Activated T-helper 1 cell treated with Interleukin-2 at 50 U/mL for 16 hours (primary cell): ENCODE measurements at regions not wholly inside any gene's neighbourhood (a gene's known extent, or its start where the extent isn't known, plus 50 kb on each side); places are given as distances from the start of the nearest gene placed in this dataset.
"Not testable (repeated sequence)": the region's sequence is repeated elsewhere in the genome, so short reads cannot be mapped to it uniquely, and the experiment has no call there.

ENCODE experiments used
- DNase-seq: peaks from one replicate; pipeline ENCODE4 v3.0.0-alpha.2; 2020; ENCODE audit warnings: low read depth

GRCh38 chr3:127520993-127521392 is 69.5 kb downstream of the TPRA1 start:
- no peak for DNase-seq

DNA sequence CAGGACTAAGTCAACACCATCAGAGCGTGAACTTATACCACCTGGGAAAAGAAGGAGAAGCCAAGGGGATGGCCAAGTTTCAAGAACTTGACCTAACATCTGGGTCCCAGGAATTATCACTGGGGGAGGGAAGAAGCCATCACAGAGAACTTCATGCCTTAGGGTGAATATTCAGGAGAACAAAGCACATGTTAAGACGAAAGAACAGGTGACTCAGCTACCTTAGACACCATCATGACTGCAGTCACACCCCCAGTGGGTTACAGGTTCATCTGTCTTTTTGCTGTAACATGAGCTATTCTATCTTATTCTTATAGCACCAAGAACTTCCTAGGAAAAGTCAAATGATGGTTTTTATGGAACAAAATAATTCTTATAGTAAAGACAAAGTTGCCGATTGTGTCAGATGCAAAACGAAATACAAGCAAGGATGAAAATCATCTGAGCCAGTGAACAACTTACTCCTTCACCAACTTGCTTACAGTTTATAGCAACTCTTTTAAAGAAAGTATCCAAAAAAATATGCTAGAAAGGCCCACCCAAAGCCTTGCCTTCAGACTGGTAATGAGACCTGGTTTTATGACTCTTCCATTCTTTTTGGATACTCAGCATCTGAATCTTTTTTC is 72.0 kb downstream of the TPRA1 start:
- DNase-seq = no peak

DNA sequence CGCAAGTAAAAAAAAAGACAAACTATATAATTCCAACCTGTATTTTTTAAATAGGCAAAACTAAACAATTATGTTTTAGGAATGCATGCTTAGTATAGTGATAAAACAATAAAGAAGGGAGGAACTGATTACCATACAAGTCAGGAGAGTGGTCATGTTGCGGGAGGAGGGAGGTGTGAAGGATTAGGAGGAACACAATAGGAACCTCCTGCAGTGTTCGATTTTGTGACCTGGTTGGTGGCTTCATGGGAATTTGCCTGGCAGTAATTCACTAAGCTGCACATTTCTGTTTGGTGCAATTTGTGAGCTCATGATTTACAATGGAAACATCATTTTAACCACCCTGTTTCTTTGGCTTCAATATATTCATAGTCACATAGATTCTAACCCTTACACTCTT is 78.3 kb downstream of the TPRA1 start:
- no peak for DNase-seq

DNA sequence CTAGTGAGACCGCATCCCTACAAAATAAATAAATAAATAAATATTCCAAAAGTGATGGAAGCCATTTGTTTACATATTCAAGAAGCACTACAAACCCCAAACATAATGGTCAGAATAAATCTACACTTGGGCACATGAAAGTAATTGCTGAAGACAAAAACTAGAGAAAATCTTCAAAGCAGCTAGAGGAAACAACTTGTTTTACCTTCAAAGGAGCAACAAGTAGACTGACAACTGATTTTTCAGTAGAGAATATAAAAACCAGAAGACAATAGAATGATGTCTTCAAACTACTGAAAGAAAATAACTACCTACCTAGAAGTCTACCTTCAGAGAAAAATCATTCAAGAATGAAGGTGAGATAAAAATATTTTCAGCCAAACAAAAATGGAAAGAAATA is 89.4 kb downstream of the TPRA1 start:
- DNase-seq = no peak

DNA sequence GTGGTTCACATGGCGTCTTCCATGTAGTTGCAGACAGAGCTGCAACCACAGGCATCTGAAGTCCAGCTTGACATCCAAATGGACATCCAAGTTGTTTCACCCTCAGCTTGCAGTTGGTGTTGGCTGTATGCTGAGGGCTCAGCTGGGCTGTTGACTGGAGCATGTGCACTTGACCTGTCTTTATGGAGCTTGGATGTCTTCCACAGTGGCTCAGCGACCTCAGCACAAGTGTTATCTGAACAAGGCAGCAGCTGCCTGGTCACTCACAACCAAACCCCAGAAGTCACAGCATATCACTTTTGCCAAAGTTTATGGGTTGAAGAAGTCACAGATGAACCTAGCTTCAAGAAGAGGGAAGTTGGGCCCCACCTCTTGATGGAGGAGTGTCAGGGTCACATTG is 92.9 kb downstream of the TPRA1 start:
- DNase-seq = no peak

DNA sequence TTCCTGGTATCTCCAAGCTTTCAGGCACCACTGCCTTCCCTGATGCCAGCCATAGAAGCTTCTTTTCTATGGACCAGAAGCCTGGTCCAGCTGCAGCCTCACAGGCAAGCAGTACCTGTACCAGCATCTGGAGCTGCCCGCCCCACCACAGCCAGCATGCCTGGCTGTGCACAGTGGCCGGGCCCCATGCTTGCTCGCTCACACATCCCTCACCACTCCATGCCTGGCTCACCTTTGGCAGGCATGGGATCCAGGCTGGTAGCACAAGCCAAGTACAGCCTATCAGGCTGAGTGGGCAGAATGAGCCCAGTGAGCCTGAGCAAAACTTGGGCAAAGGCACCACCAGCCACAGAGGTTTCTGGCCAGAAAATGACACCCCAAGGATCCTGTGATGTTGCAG is 93.4 kb downstream of the TPRA1 start:
- no peak for DNase-seq

DNA sequence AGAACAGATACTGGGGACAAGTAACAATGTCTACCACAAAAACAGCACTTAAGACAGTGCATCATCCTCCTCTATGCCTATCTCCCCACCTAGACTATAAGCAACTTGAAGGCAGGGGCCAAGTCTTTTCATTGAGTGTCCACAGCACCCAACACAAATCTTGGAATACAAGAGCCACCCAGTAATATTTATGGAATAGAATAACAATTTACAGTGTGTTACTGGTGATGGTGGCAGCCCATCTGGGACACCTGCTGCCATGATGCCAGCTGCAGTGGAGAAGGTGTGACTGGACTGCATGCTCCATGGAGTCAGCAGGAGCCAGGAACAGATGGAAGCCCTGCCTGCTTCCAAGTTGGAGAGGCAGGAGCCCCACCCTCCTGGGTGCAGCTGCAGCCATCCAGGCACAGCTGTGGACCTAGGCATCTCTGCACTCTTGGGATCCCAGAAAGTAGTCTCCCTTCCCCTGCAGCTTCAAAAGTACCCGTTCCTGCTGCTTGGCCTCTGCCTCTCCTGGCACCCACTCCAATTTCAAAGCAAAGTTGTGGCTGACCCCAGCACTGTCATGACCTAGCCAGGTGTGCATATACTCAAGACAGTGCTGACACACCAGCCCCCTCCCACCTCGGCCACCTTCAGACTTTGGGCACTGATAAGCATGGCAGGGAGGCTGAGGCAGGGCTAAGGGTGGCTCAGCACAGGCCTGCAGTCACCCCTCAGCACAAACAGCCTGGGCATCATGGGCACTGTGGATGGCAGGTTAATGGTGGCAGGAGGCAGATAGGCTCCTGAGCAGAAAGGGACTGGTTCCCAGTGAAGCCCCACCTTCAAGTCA is 94.5 kb downstream of the TPRA1 start:
- DNase-seq = no peak

GRCh38 chr3:127493924-127494646 is 96.4 kb downstream of the TPRA1 start:
- no peak for DNase-seq

- no peak for DNase-seq
Observed at GRCh38 chr3:127492426-127492825, 98.1 kb downstream of the TPRA1 start.

GRCh38 chr3:127491909-127492308 is 98.6 kb downstream of the TPRA1 start:
- no peak for DNase-seq

DNA sequence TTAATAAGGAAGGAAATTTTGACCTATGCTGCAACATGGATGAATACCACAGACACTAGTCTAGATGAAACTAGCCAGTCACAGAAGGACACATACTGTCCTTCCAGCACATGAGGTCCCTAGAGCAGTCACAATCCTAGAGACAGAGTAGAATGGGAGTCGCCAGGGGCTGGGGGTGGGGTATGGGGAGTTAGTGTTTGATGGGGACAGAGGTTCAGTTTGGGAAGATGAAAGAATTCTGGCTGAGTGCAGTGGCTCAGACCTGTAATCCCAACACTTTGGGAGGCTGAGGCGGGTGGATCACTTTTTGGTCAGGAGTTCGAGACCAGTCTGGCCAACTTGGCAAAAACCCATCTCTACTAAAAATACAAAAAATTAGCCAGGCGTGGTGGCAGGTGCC is 99.2 kb downstream of the TPRA1 start:
- no peak for DNase-seq

GRCh38 chr3:127491024-127491305 is 99.6 kb downstream of the TPRA1 start:
- not testable (repeated sequence) for DNase-seq

- DNase-seq = no peak
Observed at GRCh38 chr3:127490271-127491023, 100.1 kb downstream of the TPRA1 start.

DNA sequence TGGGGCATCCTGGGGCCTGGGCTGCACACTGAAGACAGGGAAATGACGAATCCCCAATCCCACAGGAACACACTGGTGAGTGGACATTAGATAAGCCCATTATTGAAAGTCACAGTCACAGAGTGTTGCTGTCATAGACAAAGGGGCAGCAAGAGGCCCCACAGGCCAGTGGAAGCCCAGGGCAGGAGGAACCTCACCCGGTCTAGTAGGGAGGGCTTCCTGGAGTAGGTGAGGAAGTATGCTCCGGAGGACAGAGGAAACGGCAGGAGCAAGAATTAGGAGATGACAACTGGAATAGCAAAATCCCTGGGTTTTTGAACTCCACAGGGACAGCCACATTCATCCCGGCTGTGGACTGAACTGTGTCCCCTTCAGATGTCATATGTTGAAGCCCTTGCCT is 101.2 kb downstream of the TPRA1 start:
- no peak for DNase-seq

DNA sequence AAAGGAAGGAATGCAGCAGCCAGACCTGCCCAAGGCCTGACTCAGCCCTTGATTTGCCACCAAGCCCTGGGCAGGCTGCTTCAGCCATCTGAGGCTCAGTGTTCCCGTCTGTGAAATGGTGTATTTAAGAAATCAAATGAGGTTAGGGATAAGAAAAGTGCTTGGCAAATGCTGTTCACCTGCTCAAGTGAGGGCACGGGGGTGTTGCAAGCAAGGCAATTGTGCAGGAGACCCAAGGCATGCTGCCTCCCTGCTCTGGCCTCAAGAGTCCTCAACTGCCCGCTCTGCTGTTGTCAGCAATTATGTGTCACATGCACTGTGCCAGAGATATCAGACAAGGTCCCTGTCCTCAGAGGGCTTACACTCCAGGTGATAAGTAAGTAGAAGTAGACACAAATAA is 101.8 kb downstream of the TPRA1 start:
- DNase-seq = no peak

- no peak for DNase-seq
Observed at GRCh38 chr3:127488141-127488672, 102.3 kb downstream of the TPRA1 start.

DNA sequence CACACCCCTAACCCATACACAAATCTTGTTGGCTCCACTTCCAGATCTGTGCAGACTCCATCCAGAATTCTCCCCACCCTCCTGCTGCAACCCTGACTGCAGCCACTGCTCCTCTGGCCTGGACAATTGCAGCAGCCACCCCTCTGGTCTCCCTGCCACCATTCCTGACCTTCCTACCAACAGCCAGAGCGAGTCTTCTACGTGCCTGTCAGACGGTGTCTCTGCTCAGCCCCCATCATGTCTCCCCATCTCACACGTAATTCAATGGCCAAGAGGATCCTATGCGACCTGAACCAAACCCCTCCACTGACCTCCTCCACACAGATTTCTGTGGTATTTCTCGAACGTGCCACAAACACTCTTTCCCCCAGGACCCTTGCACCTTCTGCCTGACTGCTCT is 103.3 kb downstream of the TPRA1 start:
- no peak for DNase-seq

DNA sequence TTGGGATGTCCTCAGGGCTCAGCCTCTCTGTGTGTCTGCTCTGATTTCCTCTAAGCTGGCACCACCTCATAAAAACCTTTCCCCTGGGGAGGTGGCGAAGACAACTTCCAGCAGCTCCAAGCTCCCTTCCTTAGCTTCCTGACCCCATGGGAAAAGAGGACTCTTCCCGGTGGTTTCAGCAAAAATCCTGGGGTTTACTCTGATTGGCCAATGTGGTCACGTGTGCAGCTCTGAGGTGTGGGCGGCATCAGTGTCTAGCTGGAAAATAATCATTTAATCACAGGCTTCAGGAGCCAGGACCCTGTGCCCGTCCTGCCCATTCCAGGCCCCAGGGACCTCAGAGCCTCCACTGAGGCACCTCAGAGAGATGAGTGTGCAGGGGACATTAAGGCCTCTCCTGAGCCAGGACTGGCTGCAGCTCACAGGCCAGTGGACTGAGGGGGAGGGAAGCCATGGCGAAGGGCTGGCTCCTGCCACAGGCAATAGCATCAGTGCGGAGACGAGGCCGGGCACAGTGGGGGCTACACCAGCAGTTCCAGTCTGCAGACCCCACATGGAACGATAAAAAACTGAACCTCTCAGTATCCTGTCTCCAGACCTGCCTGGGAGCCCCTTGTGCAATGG is 104.1 kb downstream of the TPRA1 start:
- no peak for DNase-seq

DNA sequence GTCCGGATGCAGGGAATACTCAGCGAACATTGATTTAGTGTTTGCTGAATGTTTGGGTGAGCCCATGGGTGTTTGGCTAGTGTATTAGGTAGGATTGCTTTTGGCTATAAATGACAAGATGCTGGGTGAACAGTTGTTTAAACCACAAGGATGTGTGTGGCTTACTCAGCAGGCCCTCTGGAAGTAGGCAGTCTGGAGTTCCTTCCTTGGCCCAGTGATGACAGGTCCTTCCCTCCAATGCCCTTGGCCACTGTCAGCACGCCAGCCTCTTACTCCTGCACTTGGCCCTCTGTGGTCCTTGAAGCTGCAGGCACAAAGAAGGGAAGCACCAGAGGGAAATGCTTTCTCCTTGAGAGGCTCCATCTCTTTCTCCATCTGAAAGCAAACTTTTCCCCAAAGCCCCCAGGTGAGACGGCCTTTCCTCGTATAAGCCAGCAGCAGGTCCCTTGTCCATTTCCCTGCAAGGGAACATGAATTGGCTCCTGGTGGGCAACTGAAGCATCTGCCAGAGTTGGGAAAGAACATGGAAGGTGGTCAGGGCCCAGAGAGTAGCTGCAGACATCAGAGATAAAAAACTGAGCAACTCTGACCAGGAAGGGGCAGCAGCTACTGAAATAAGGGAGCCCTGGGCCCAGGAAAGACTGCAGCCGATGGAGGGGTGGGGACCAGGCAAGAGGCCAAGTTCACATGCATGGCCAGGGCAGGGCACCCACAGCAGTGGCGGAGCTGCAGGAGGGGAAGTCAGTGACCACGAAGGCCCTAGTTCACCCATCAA is 105.0 kb downstream of the TPRA1 start:
- no peak for DNase-seq

DNA sequence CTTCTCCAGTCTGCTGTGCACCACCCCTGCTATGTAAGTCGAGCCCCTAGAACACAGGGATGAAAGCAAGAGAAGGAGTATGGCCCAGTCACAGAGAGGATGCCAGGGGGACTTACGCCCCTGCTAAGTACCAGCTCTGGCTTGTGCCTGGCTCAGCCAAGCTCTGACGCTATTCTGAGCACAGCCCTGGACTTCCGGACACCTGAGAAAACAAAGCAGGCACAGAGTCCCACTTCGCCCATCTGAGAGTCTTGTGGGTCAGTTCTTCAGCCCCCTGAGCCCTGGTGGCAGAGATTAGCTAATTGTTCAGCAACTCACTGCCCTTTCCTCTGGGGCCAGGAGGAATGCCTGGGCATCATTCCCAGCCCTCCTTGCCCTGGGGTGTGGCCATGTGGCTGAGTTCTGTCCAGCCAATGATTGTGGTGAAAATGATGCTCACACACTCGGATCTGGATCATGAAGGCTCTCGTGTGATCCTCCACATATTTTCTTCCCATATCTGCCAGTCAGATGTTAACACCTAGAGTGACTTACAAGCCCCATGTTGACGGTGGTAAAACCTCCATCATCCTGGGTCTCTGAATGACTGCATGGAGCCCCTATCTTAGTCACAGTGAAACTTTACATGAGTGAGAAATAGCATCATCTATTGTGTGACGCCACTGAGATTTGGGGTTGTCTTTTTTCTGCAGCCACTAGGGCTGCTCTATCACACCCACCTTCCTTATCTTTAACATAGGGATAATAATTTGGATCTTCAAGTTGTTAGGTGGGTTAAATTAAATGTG is 105.7 kb downstream of the TPRA1 start:
- no peak for DNase-seq
